ENCODE measurements at regions not wholly inside any gene's neighbourhood (a gene's known extent, or its start where the extent isn't known, plus 50 kb on each side); places are given as distances from the start of the nearest gene placed in this dataset.

- Mint-ChIP-seq H3K9me3 (peaks cover 4% of the 10 kb centered on the region), H3K27ac (no peak overlapping the region), H3K4me3 (no peak overlapping the region), H3K36me3 (no peaks in the 10 kb centered on the region), H3K4me1 (peaks cover 2% of the 10 kb centered on the region), H3K27me3 (peaks cover 34% of the 10 kb centered on the region)
These were observed 182.3 kb downstream of the MBOAT1 start for GRCh38 chr6:20029979-20030378.

- peaks cover 4% of the 10 kb centered on the region for H3K9me3 Mint-ChIP-seq
- no peak overlapping the region for H3K27ac Mint-ChIP-seq
- no peaks in the 10 kb centered on the region for H3K4me1 Mint-ChIP-seq
- peaks cover 28% of the 10 kb centered on the region for H3K27me3 Mint-ChIP-seq
- H3K36me3 Mint-ChIP-seq, result no peaks in the 10 kb centered on the region
- H3K4me3 Mint-ChIP-seq, result no peak overlapping the region
These were observed 180.9 kb downstream of the MBOAT1 start for GRCh38 chr6:20031342-20031741.

GRCh38 chr6:20033697-20034407, 178.4 kb downstream of the MBOAT1 start:
- Mint-ChIP-seq H3K9me3 (no peaks in the 10 kb centered on the region), H3K4me1 (no peaks in the 10 kb centered on the region), H3K27me3 (peaks cover 19% of the 10 kb centered on the region), H3K36me3 (no peaks in the 10 kb centered on the region), H3K27ac (no peak overlapping the region), H3K4me3 (no peak overlapping the region)

- H3K9me3 Mint-ChIP-seq, result no peaks in the 10 kb centered on the region
- no peaks in the 10 kb centered on the region for H3K4me1 Mint-ChIP-seq
- no peak overlapping the region for H3K4me3 Mint-ChIP-seq
- no peak overlapping the region for H3K27ac Mint-ChIP-seq
- H3K36me3 Mint-ChIP-seq, result no peaks in the 10 kb centered on the region
- peaks cover 19% of the 10 kb centered on the region for H3K27me3 Mint-ChIP-seq
These were observed 177.9 kb downstream of the MBOAT1 start for GRCh38 chr6:20034408-20034769.

GRCh38 chr6:20036141-20036677, 176.1 kb downstream of the MBOAT1 start:
- H3K9me3 Mint-ChIP-seq, result no peaks in the 10 kb centered on the region
- peaks cover 9% of the 10 kb centered on the region for H3K27me3 Mint-ChIP-seq
- H3K36me3 Mint-ChIP-seq, result no peaks in the 10 kb centered on the region
- H3K4me1 Mint-ChIP-seq, result no peaks in the 10 kb centered on the region
- no peak overlapping the region for H3K27ac Mint-ChIP-seq
- H3K4me3 Mint-ChIP-seq, result no peak overlapping the region

GRCh38 chr6:20038410-20039204, 173.7 kb downstream of the MBOAT1 start:
- Mint-ChIP-seq H3K4me3 (no peak overlapping the region), H3K27me3 (peaks cover 5% of the 10 kb centered on the region), H3K4me1 (no peaks in the 10 kb centered on the region), H3K9me3 (no peaks in the 10 kb centered on the region), H3K27ac (no peak overlapping the region), H3K36me3 (no peaks in the 10 kb centered on the region)

GRCh38 chr6:20044883-20045282, 167.4 kb downstream of the MBOAT1 start:
- Mint-ChIP-seq H3K4me1 (no peaks in the 10 kb centered on the region), H3K9me3 (no peaks in the 10 kb centered on the region), H3K36me3 (no peaks in the 10 kb centered on the region), H3K27me3 (peaks cover 2% of the 10 kb centered on the region), H3K27ac (no peak overlapping the region), H3K4me3 (no peak overlapping the region)

Data from activated naive CD4-positive, alpha-beta T cell treated with anti-CD3 and anti-CD28 coated beads, Interleukin-2, amount 50 U/mL, for 24 hours (primary cell).